Esophagus squamous epithelium (tissue), 4 donors: ENCODE measurements at regions not wholly inside any gene's neighbourhood (a gene's known extent, or its start where the extent isn't known, plus 50 kb on each side); places are given as distances from the start of the nearest gene placed in this dataset.

Experiments
- POLR2A ChIP-seq, 4 donors: fragments of 450-650 bp; IDR thresholded peaks; one replicate each; pipeline ENCODE4 v1.6.1; 2017; ENCODE audit warnings: antibody characterized with exemption in 4 of 4, mild to moderate bottlenecking in 4 of 4, moderate library complexity in 3 of 4
- TF ChIP-seq, protein P1 (sequence below), 6 experiments: fragments of 450-650 bp in 4 of 6; fragments of 200-600 bp in 2 of 6; sonication (generic) in 2 of 6; IDR thresholded peaks; one replicate each; pipeline ENCODE4 v1.5.1; 2016 to 2019; ENCODE audit warnings: antibody characterized with exemption in 6 of 6, mild to moderate bottlenecking in 4 of 6, moderate library complexity in 4 of 6

DNA sequence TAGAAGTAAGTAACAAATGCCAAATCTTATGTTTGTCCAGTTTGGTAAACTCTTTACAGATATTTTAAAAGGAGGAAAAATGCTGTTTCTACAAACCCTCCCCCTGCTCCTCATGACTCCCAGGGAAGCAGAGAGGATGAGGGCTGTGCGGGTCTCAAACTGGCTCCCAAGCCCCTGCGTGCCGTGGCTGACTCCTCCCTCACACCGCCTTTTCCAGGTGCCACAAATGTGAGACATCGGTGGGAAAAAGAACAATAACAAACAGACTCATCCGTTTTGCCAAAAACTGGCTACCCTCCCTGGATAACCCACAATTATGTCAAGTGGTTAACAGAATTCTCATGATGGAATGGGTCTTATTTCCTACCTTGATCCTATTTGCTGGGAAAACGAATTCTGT lies 594.6 kb downstream of the PTPRU start:
- TF ChIP-seq, protein P1, sequence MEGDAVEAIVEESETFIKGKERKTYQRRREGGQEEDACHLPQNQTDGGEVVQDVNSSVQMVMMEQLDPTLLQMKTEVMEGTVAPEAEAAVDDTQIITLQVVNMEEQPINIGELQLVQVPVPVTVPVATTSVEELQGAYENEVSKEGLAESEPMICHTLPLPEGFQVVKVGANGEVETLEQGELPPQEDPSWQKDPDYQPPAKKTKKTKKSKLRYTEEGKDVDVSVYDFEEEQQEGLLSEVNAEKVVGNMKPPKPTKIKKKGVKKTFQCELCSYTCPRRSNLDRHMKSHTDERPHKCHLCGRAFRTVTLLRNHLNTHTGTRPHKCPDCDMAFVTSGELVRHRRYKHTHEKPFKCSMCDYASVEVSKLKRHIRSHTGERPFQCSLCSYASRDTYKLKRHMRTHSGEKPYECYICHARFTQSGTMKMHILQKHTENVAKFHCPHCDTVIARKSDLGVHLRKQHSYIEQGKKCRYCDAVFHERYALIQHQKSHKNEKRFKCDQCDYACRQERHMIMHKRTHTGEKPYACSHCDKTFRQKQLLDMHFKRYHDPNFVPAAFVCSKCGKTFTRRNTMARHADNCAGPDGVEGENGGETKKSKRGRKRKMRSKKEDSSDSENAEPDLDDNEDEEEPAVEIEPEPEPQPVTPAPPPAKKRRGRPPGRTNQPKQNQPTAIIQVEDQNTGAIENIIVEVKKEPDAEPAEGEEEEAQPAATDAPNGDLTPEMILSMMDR (IDR thresholded peaks at IDR 0.05) = no peak
- no peak for TF ChIP-seq POLR2A (IDR thresholded peaks at IDR 0.05)
